Stimulated activated CD8-positive, alpha-beta memory T cell treated with anti-CD3 and anti-CD28 coated beads, Interleukin-7, amount 100 ng/mL, for 1 hour (primary cell): ENCODE measurements at regions not wholly inside any gene's neighbourhood (a gene's known extent, or its start where the extent isn't known, plus 50 kb on each side); places are given as distances from the start of the nearest gene placed in this dataset.

ENCODE experiments used
- DNase-seq, 2 donors: peaks; one replicate each; pipeline ENCODE4 v3.0.0-alpha.2; 2020; ENCODE audit warnings: low read depth in 2 of 2

- DNase-seq = no peak
These were observed 239.8 kb upstream of the MYT1L start for GRCh38 chr2:2570871-2571270.

GRCh38 chr2:2570360-2570759 lies 239.3 kb upstream of the MYT1L start:
- DNase-seq = no peak

GRCh38 chr2:2569836-2570235 lies 238.8 kb upstream of the MYT1L start:
- DNase-seq = no peak

- no peak for DNase-seq
These were observed 238.2 kb upstream of the MYT1L start for GRCh38 chr2:2569306-2569705.

- DNase-seq = no peak
These were observed 237.3 kb upstream of the MYT1L start for GRCh38 chr2:2568411-2568810.

GRCh38 chr2:2567776-2568175 lies 236.7 kb upstream of the MYT1L start:
- no peak for DNase-seq

DNA sequence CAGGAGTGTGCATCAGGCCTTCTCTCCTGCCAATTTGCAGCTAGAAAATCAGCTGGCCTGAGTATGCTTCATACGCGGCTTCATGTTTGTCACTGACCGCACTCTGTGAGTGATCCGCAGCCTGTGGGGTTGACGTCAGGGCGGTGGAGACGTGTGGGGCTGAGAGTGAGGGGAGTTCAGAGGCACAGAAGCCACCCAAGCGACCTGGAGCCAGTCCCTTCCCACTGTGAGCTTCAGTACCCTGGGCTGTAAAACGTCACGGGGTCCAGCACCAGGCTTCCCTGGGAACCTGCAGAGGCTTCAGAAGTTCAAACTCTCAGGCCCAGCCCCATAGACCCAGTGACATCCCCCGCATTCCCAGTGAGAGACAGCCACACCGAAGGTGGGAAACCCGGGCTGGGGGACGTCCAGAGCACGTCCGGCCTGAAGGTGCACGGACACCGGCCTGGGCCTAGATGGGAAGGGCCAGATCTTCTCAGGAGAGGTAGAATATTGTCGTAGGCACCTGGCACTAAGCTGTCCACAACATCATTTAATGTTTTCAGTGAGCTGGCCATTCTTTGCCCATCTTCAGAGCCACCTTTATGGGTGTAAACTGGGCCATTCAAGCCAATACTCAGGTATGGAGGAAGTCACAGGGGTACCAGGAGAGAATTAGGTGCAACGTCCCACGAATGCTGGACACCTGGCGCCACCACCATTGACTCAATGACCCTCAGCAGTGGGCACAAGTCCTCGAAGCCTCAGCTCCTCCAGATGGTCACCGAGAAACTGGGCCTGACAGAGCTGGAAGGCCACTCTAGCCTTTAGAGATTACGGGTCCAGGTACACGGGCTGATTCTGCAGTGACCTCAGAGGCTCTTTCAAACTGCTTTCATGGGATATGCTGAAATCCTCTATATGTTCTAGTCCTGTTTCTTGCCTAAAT lies 235.6 kb upstream of the MYT1L start:
- no peak for DNase-seq

DNA sequence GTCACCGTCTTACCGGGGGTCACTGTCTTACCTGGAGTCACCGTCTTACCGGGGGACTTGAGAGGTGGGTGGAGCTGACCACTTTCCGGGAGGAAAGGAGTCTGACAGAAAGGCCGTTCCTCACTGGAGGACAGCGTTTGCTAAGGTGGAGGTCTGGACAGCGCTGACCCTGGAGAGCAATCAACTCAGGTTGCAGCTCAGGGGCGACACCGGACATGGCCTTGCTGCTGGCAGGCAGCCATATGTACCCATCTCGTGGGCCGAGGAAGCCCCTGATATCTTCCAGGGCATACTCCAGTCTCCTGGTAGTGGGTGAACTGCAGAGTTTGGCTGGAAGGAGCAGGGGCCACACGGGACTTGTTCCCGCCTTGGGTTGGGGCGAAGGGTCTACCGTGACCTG lies 234.6 kb upstream of the MYT1L start:
- DNase-seq = no peak

DNA sequence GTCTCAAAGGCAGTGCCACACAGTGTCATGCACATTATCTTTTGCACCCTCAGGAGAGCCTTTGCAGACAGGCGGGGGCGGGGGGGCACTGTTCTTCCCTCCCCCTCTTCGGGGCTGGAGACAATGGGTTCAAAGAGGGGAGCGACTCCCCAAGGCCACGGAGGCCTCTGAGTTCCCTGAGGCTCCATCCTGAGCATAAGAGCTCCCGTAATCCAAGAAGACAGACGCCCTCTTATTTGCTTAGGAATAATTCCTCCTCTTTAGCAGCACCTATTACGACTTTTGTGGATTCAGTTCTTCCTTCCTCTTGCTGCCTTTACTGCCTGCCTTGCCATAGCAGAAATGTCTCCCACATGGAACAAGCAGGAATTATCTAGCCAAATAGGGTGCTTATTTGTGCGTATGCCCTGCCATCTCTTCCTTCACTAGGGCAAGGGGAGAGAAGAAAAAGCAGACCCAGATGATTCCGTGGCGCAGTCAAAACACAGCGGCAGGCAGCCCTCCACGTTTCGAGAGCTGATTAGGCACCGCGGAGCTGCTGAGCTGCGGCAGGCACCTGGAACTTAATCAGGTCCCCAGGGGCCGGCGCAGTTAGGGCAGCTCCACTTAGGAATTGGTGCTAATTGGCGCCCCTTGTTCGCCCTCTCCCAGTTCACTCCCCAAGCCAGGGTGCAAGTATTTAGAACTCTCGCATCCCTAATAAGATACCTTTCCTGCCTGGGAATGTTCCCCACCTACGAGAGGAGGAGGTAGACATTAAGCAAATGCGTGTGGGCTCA lies 233.4 kb upstream of the MYT1L start:
- no peak for DNase-seq

DNA sequence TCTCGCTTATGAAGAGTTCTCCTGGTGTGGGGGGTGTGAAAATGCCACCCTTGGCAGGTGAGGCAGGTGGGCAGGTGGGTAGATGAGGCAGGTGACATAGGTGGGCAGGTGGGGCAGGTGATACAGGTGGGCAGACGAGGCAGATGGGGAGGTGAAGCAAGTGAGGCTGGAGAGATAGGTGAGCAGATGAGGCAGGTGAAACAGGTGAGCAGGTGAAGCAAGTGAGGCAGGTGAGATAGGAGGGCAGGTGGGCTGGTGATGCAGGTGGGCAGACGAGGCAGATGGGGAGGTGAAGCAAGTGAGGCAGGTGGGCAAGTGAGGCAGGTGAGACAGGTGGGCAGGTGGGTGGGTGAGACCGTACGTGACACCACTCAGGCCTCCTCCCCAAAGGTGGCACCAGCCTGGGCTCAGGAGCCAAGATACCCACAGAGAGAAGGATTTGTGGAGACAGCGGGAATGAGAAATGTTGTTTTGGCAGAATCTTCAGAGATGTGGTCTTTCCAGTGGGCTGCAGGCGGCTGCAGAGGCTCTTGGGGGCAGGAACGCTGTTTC lies 232.3 kb upstream of the MYT1L start:
- no peak for DNase-seq

DNA sequence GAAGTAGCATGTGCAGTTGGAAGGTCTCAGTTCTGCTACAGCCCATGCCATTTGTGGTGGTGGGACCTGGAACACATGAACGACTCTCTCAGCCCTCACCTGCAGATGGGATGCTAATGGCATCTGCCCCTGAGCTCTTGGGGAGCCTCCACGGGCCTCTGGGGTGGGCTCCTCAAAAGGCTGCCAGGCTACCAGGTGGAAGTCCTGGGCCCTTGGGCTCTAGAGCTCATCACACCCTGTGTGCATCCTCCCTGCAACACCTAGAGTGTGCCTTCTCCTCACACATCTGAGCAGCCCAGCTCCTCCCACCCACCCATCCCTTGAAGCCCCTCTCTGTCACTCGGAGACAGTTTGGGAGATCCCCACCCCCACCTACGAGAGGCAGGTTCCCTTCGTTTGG lies 231.8 kb upstream of the MYT1L start:
- no peak for DNase-seq

- no peak for DNase-seq
These were observed 230.4 kb upstream of the MYT1L start for GRCh38 chr2:2561346-2562095.

- no peak for DNase-seq
These were observed 229.4 kb upstream of the MYT1L start for GRCh38 chr2:2560374-2561015.

DNA sequence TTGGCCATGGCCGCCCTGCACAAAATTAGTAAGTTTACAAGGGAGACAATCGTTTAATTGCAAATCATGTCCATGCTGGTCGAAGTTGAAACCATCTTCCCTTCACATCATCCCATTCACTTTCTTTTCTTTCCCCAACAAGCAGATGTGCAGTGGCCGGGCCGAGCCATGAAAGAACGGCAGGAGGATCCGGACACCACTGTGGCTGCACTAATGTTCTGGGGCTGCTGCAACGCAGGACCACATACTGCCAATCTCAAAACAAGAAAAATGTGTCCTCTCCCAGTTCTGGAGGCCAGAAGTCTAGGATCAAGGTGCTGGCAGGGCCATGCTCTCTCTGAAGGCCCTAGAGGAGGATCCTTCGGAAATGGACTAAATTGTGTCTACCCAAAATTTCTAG lies 227.4 kb upstream of the MYT1L start:
- no peak for DNase-seq

GRCh38 chr2:2557475-2557874 lies 226.4 kb upstream of the MYT1L start:
- no peak for DNase-seq

DNA sequence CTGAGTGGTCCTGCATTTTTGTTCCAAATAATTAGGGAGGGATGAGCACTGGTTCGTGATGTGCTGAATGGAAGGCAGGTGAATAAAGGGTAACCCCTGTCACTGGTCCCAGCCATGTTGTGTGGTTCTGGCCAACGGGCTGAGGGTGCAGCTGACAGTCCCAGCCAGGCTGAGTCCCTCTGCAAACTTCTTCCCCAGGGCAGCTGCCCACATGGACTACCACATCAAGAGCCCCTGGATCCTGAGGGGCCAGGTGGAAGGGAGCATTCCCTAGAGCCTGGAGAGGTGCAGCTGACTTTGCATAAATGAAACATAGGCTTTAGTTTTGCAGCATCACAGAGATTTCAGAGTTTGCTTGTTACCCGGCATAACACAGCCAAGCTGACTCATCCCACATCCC lies 219.8 kb upstream of the MYT1L start:
- no peak for DNase-seq

DNA sequence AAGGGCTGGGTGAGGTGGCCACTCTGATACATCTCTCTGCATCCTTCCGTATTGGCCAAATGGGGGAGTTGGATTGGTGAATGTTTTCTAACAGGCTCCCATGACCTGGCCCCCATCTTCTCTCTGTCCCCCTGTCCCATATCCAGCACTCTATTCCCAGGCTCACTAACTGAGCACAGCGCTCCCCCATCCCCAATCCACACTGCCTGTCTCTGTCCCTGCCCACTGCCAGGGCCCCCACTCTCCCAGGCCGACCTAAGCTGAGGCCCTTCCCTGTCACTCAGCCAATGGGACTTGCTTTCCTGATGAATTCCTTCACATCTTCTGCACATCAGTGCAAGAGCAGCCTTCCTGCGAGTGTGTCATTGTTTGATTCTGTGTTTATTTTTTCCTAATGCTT lies 216.8 kb upstream of the MYT1L start:
- DNase-seq = no peak

- DNase-seq = no peak
These were observed 216.4 kb upstream of the MYT1L start for GRCh38 chr2:2547451-2547850.

- DNase-seq = no peak
These were observed 215.0 kb upstream of the MYT1L start for GRCh38 chr2:2546046-2546445.

DNA sequence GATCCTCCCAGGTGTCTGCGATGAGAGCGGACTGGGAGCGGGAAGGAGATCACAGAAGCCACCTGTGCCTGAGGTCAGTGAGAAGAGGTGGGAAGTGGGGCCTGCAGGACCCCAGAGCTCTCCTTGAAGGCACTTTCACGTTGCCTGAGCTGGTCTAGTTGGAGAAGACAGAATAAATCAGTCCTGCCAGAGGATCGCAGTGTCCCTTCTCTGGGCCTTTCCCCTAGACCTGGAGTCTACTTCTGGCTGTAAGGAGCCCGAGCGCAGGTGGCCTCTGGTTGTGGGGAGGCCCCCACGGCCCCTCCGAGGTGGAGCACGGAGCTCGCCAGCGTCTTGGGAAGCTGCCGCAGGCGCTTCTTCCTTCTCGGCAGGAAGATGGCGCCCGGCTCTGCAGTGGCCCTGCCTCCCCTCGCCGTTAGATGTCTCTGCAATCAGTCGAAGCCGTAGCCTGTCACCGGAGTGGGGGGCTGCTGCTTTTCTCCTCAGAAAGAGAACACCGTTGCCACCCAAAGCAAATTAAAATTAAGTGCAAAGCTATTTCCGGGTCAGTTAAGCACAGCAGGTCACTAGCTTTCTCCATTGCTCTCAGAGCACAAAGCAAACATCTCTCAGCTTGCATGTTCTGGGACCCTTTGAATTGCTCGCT lies 212.0 kb upstream of the MYT1L start:
- DNase-seq = no peak

- no peak for DNase-seq
These were observed 211.2 kb upstream of the MYT1L start for GRCh38 chr2:2542316-2542715.
